ENCODE measurements at regions not wholly inside any gene's neighbourhood (a gene's known extent, or its start where the extent isn't known, plus 50 kb on each side); places are given as distances from the start of the nearest gene placed in this dataset.

DNA sequence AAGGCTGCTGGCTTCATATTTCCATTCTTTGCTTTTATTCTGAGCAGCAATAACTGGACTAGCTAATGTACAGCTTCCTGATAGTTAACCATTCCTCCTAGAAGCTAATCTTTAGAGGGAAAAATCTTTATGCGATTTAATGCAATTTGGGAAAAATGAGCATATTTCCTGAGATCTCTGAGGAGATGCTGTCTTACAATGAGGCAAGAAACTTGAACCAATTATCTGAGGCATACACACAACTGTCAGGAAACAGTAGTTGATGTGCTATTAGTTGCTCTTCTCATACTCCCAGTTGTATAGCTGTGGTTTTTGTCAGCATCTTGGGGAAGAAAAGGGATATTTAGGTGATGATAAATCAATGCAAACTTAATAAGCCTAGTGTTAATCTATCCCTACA is 265.9 kb downstream of the NEBL start:
- Mint-ChIP-seq H3K36me3 (no peaks in the 10 kb centered on the region), H3K27me3 (ENCODE audit: low read depth) (no peaks in the 10 kb centered on the region), H3K9me3 (peaks cover under 1% of the 10 kb centered on the region), H3K27ac (no peak overlapping the region), H3K4me1 (peaks cover 19% of the 10 kb centered on the region), H3K4me3 (no peak overlapping the region)
- ATAC-seq: no peak
- POLR2A ChIA-PET: no interaction called here
- DNase-seq (ENCODE audit: low spot score): no peak
- CTCF ChIA-PET: interaction anchor here (0.9 kb wide), 1 partner anchor 16 kb away, joined by 3 read pairs; no protein-coding TSS in a partner anchor
- TF ChIP-seq ZNF121 (CRISPR knock-in tag; IDR thresholded peaks at IDR 0.05) (no peak), ELF4 (CRISPR knock-in tag; IDR thresholded peaks at IDR 0.05; ENCODE audit: low read depth) (no peak), ZBTB21 (CRISPR knock-in tag; IDR thresholded peaks at IDR 0.05; ENCODE audit: borderline replicate concordance) (no peak), SOX15 (CRISPR knock-in tag; IDR thresholded peaks at IDR 0.05) (no peak), JUN (CRISPR knock-in tag; IDR thresholded peaks at IDR 0.05) (no peak), MLX (CRISPR knock-in tag; IDR thresholded peaks at IDR 0.05) (no peak), OVOL2 (CRISPR knock-in tag; IDR thresholded peaks at IDR 0.05; ENCODE audit: borderline replicate concordance) (no peak), ZNF232 (CRISPR knock-in tag; IDR thresholded peaks at IDR 0.05) (no peak), ZNF263 (CRISPR knock-in tag; IDR thresholded peaks at IDR 0.05; ENCODE audit: low read depth) (no peak), GTF2I (CRISPR knock-in tag; conservative IDR thresholded peaks at IDR 0.05) (no peak), CBFB (CRISPR knock-in tag; IDR thresholded peaks at IDR 0.05; ENCODE audit: low read depth) (no peak), ATF1 (CRISPR knock-in tag; IDR thresholded peaks at IDR 0.05) (no peak)
- TF ChIP-seq, protein P1, sequence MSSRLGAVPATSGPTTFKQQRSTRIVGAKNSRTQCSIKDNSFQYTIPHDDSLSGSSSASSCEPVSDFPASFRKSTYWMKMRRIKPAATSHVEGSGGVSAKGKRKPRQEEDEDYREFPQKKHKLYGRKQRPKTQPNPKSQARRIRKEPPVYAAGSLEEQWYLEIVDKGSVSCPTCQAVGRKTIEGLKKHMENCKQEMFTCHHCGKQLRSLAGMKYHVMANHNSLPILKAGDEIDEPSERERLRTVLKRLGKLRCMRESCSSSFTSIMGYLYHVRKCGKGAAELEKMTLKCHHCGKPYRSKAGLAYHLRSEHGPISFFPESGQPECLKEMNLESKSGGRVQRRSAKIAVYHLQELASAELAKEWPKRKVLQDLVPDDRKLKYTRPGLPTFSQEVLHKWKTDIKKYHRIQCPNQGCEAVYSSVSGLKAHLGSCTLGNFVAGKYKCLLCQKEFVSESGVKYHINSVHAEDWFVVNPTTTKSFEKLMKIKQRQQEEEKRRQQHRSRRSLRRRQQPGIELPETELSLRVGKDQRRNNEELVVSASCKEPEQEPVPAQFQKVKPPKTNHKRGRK (CRISPR knock-in tag; IDR thresholded peaks at IDR 0.05; ENCODE audit: borderline replicate concordance): no peak
- TF ChIP-seq, protein P2, sequence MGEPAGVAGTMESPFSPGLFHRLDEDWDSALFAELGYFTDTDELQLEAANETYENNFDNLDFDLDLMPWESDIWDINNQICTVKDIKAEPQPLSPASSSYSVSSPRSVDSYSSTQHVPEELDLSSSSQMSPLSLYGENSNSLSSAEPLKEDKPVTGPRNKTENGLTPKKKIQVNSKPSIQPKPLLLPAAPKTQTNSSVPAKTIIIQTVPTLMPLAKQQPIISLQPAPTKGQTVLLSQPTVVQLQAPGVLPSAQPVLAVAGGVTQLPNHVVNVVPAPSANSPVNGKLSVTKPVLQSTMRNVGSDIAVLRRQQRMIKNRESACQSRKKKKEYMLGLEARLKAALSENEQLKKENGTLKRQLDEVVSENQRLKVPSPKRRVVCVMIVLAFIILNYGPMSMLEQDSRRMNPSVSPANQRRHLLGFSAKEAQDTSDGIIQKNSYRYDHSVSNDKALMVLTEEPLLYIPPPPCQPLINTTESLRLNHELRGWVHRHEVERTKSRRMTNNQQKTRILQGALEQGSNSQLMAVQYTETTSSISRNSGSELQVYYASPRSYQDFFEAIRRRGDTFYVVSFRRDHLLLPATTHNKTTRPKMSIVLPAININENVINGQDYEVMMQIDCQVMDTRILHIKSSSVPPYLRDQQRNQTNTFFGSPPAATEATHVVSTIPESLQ (CRISPR knock-in tag; IDR thresholded peaks at IDR 0.05): no peak
- TF ChIP-seq, protein P3, sequence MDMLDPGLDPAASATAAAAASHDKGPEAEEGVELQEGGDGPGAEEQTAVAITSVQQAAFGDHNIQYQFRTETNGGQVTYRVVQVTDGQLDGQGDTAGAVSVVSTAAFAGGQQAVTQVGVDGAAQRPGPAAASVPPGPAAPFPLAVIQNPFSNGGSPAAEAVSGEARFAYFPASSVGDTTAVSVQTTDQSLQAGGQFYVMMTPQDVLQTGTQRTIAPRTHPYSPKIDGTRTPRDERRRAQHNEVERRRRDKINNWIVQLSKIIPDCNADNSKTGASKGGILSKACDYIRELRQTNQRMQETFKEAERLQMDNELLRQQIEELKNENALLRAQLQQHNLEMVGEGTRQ (CRISPR knock-in tag; IDR thresholded peaks at IDR 0.05): no peak

DNA sequence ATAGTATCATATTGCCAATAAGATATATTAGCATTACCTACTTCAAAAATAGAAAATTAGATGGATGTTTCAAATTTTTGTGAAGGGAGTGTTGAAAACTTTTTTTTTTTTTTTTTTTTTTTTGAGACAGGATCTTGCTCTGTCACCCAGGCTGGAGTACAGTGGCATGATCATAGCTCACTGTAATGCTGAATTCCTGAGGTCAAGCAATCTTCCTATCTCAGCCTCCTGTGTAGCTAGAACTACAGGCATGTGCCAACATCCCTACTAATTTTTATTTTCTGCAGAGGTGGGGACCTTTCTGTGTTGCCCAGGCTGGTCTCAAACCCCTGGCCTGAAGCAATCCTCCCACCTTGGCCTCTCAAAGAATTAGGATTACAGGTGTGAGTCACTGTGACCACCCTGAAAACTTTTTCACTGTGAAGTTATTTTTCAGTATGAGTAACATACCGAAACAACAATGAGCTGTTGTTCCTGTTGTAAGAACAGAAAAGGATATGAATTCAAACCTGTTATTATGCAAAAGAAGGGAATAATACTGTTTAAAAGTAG is 266.9 kb downstream of the NEBL start:
- Mint-ChIP-seq H3K4me3 (no peak overlapping the region), H3K27me3 (ENCODE audit: low read depth) (no peaks in the 10 kb centered on the region), H3K36me3 (no peaks in the 10 kb centered on the region), H3K9me3 (no peaks in the 10 kb centered on the region), H3K27ac (no peak overlapping the region), H3K4me1 (peaks cover 19% of the 10 kb centered on the region)
- POLR2A ChIA-PET: interaction anchor here (0.6 kb wide), 1 partner anchor 208 kb away, joined by 3 read pairs; no protein-coding TSS in a partner anchor
- ATAC-seq: no peak
- CTCF ChIA-PET: interaction anchor here (0.9 kb wide), 1 partner anchor 15 kb away, joined by 3 read pairs; no protein-coding TSS in a partner anchor
- TF ChIP-seq, protein P4, sequence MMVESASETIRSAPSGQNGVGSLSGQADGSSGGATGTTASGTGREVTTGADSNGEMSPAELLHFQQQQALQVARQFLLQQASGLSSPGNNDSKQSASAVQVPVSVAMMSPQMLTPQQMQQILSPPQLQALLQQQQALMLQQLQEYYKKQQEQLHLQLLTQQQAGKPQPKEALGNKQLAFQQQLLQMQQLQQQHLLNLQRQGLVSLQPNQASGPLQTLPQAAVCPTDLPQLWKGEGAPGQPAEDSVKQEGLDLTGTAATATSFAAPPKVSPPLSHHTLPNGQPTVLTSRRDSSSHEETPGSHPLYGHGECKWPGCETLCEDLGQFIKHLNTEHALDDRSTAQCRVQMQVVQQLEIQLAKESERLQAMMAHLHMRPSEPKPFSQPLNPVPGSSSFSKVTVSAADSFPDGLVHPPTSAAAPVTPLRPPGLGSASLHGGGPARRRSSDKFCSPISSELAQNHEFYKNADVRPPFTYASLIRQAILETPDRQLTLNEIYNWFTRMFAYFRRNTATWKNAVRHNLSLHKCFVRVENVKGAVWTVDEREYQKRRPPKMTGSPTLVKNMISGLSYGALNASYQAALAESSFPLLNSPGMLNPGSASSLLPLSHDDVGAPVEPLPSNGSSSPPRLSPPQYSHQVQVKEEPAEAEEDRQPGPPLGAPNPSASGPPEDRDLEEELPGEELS (CRISPR knock-in tag; IDR thresholded peaks at IDR 0.05): no peak
- TF ChIP-seq NR3C1 (CRISPR knock-in tag; conservative IDR thresholded peaks at IDR 0.05; ENCODE audit: low read depth): no peak
- no peak for TF ChIP-seq ZMAT4 (CRISPR knock-in tag; IDR thresholded peaks at IDR 0.05)
- TF ChIP-seq ELF4 (CRISPR knock-in tag; IDR thresholded peaks at IDR 0.05; ENCODE audit: low read depth): no peak
- TF ChIP-seq MLX (CRISPR knock-in tag; IDR thresholded peaks at IDR 0.05): no peak
- no peak for TF ChIP-seq IRF2 (CRISPR knock-in tag; IDR thresholded peaks at IDR 0.05; ENCODE audit: borderline replicate concordance, low read depth)
- no peak for TF ChIP-seq NR1H2 (CRISPR knock-in tag; IDR thresholded peaks at IDR 0.05)
- TF ChIP-seq GABPB1 (CRISPR knock-in tag; IDR thresholded peaks at IDR 0.05): no peak
- TF ChIP-seq, protein P2 (CRISPR knock-in tag; IDR thresholded peaks at IDR 0.05): no peak
- no peak for TF ChIP-seq ATF3 (CRISPR knock-in tag; conservative IDR thresholded peaks at IDR 0.05)
- TF ChIP-seq OVOL2 (CRISPR knock-in tag; IDR thresholded peaks at IDR 0.05; ENCODE audit: borderline replicate concordance): no peak
- no peak for TF ChIP-seq ETV6 (CRISPR knock-in tag; IDR thresholded peaks at IDR 0.05)
- DNase-seq (ENCODE audit: low spot score): no peak

Data from WTC11 (cell line).